ENCODE measurements at regions not wholly inside any gene's neighbourhood (a gene's known extent, or its start where the extent isn't known, plus 50 kb on each side); places are given as distances from the start of the nearest gene placed in this dataset.
A peak's percentile ranks its signal among the peaks of the same experiment; 100 is the strongest.

DNA sequence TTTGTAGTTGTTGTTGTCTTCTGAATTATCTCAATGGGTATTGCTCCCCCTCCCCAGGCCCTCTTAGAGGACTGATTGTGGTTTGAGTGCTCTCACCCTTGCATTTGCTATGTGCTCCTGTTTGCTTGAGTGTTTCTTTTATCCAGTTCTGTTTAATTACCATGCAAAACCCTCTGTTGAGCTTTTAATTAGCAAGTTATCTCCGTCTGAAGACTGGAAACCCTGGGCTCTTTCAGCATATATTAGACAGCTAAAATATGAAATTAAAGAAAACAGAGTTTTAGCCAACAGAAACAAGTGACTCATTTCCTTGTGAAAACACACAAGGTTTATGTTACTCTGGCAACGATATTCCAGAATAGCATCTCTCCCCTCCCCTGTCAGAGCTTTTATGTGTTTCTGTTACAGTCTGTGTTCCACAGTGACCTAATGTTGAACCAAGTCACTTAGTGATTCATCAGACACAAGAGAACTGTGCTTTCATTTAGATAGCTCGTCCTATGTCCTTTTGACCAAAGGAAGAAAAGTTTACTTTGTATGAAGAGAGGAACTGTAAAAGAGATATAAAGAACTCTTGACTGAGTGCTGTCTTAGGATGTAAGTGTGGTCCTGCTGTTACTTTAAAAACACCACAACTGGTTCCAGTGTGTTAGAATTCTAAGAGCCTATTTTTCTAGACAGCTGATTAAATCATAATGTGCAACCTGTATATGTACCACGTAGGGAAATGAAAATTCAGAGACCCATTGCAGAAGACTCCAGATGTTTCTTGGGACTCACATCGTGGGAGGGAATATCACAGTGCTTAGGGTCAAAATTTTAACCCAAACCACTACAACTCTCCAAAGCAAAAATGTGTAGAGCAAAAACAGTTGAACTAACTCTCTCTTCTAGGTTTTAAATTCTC lies 172.8 kb upstream of the RBMS1 start:
- Histone ChIP-seq H3K4me3 (ENCODE audit: low read depth, low read length, poor library complexity, severe bottlenecking) (no peak overlapping the region), H3K9me3 (ENCODE audit: low read depth, low read length, poor library complexity, severe bottlenecking) (no peaks in the 10 kb centered on the region), H3K36me3 (ENCODE audit: insufficient read depth, low read length, poor library complexity, severe bottlenecking) (no peaks in the 10 kb centered on the region), H3K4me1 (ENCODE audit: insufficient read depth, low read length, poor library complexity, severe bottlenecking) (peaks cover 8% of the 10 kb centered on the region), H3K27me3 (replicated peaks; ENCODE audit: insufficient read depth, low read depth, low read length, poor library complexity) (no peaks in the 10 kb centered on the region), H3K27ac (ENCODE audit: low read depth, low read length, poor library complexity, severe bottlenecking) (no peak overlapping the region)
- BruUV-seq (replicated peaks) = no TSS peak
- DNase-seq (ENCODE audit: low spot score) = peak; percentile 74
- intact Hi-C loops (cut with micrococcal nuclease; ENCODE audit: unreplicated experiment) = no loop called here
- ChIA-PET CTCF (no interaction called here), POLR2A (ENCODE audit: low non-redundant PET) (no interaction called here)
- no peak for TF ChIP-seq EZH2 (IDR thresholded peaks at IDR 0.05; ENCODE audit: borderline replicate concordance, low read depth, low read length, poor library complexity, severe bottlenecking)
- TF ChIP-seq, protein P1, sequence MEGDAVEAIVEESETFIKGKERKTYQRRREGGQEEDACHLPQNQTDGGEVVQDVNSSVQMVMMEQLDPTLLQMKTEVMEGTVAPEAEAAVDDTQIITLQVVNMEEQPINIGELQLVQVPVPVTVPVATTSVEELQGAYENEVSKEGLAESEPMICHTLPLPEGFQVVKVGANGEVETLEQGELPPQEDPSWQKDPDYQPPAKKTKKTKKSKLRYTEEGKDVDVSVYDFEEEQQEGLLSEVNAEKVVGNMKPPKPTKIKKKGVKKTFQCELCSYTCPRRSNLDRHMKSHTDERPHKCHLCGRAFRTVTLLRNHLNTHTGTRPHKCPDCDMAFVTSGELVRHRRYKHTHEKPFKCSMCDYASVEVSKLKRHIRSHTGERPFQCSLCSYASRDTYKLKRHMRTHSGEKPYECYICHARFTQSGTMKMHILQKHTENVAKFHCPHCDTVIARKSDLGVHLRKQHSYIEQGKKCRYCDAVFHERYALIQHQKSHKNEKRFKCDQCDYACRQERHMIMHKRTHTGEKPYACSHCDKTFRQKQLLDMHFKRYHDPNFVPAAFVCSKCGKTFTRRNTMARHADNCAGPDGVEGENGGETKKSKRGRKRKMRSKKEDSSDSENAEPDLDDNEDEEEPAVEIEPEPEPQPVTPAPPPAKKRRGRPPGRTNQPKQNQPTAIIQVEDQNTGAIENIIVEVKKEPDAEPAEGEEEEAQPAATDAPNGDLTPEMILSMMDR (conservative IDR thresholded peaks at IDR 0.05; ENCODE audit: low read depth, low read length) = no peak

DNA sequence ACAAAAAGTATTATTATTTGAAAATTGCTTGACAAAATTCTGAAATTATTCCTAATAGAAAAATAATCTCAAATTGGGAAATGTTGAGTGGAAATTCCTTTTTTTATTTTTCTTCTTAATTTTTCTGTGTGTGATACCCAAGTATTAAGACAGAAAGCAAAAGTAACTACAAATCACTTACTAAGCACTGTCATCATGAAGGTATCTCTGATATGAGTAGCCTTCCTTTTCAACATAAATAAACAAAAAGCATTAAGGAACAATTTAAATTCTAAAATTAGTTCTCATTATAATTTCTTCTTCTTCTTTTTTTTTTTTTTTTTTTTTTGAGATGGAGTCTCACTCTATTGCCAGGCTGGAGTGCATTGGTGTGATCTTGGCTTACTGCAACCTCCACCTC lies 174.2 kb upstream of the RBMS1 start:
- Histone ChIP-seq H3K36me3 (ENCODE audit: insufficient read depth, low read length, poor library complexity, severe bottlenecking) (no peaks in the 10 kb centered on the region), H3K4me1 (ENCODE audit: insufficient read depth, low read length, poor library complexity, severe bottlenecking) (peaks cover 8% of the 10 kb centered on the region), H3K9me3 (ENCODE audit: low read depth, low read length, poor library complexity, severe bottlenecking) (no peaks in the 10 kb centered on the region), H3K27ac (ENCODE audit: low read depth, low read length, poor library complexity, severe bottlenecking) (no peak overlapping the region), H3K4me3 (ENCODE audit: low read depth, low read length, poor library complexity, severe bottlenecking) (no peak overlapping the region), H3K27me3 (replicated peaks; ENCODE audit: insufficient read depth, low read depth, low read length, poor library complexity) (no peaks in the 10 kb centered on the region)
- POLR2A ChIA-PET (ENCODE audit: low non-redundant PET) = no interaction called here
- intact Hi-C loops (cut with micrococcal nuclease; ENCODE audit: unreplicated experiment) = no loop called here
- no TSS peak for BruUV-seq (replicated peaks)
- CTCF ChIA-PET = no interaction called here
- TF ChIP-seq EZH2 (IDR thresholded peaks at IDR 0.05; ENCODE audit: borderline replicate concordance, low read depth, low read length, poor library complexity, severe bottlenecking) = no peak
- TF ChIP-seq, protein P1 (conservative IDR thresholded peaks at IDR 0.05; ENCODE audit: low read depth, low read length) = no peak
- no peak for DNase-seq (ENCODE audit: low spot score)

DNA sequence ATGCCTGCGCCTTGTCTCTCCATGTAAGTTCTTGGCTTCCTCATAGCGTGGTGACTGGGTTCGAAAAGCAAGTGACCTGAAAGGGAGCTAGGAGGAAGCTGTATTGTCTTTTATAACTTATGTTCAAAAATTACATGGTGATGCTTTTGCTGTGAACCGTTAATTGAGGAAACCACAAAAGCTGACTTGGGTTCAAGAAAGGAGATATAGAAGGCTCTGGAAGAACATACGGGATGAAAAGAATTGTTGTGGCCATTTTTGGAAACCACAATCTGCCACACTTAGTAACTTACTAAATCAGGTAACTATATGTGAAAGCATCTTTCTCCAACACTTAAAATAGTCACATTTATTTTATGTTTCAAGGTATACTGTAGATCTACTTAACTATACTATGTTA lies 177.0 kb upstream of the RBMS1 start:
- BruUV-seq (replicated peaks) = no TSS peak
- ChIA-PET CTCF (no interaction called here), POLR2A (ENCODE audit: low non-redundant PET) (no interaction called here)
- H3K4me1 ChIP-seq (ENCODE audit: insufficient read depth, low read length, poor library complexity, severe bottlenecking) = peaks cover 8% of the 10 kb centered on the region
- TF ChIP-seq, protein P1 (conservative IDR thresholded peaks at IDR 0.05; ENCODE audit: low read depth, low read length) = no peak
- TF ChIP-seq EZH2 (IDR thresholded peaks at IDR 0.05; ENCODE audit: borderline replicate concordance, low read depth, low read length, poor library complexity, severe bottlenecking) = no peak
- DNase-seq (ENCODE audit: low spot score) = no peak
- intact Hi-C loops (cut with micrococcal nuclease; ENCODE audit: unreplicated experiment) = no loop called here
- H3K27ac ChIP-seq (ENCODE audit: low read depth, low read length, poor library complexity, severe bottlenecking) = no peak overlapping the region
- no peaks in the 10 kb centered on the region for H3K27me3 ChIP-seq (replicated peaks; ENCODE audit: insufficient read depth, low read depth, low read length, poor library complexity)
- H3K9me3 ChIP-seq (ENCODE audit: low read depth, low read length, poor library complexity, severe bottlenecking) = no peaks in the 10 kb centered on the region
- H3K4me3 ChIP-seq (ENCODE audit: low read depth, low read length, poor library complexity, severe bottlenecking) = no peak overlapping the region
- H3K36me3 ChIP-seq (ENCODE audit: insufficient read depth, low read length, poor library complexity, severe bottlenecking) = no peaks in the 10 kb centered on the region
